H1 (cell line): ENCODE measurements at regions not wholly inside any gene's neighbourhood (a gene's known extent, or its start where the extent isn't known, plus 50 kb on each side); places are given as distances from the start of the nearest gene placed in this dataset.

Experiments used
- CTCF ChIA-PET: fragments of 300-600 bp; sonication (Branson Sonifier 250); formaldehyde crosslinking; loops from one replicate; lab custom pipeline; 2021; ENCODE audit not compliant: partially characterized antibody; lab: Charles Lee
- POLR2A ChIA-PET: fragments of 300-600 bp; sonication (Branson Sonifier 250); formaldehyde crosslinking; loops from one replicate; lab custom pipeline; 2021; ENCODE audit warnings: inconsistent platforms; ENCODE audit not compliant: partially characterized antibody; lab: Charles Lee
- DNase-seq, 2 experiments: peaks; one replicate each; pipeline versions ENCODE4 v3.0.0 to v3.0.0-alpha.2; 2010 to 2022; ENCODE audit warnings: low spot score in 2 of 2, low read depth in 1 of 2, mixed read lengths in 1 of 2
- FAIRE-seq: peaks from 2 replicates; lab custom pipeline; 2011; peaks lifted over from hg19 to GRCh38; lab: Jason Lieb, UNC
- H2AFZ ChIP-seq: 2 replicates; pipeline ENCODE4 v1.8.1; 2012; ENCODE audit warnings: low read length, inconsistent platforms
- H2AK5ac ChIP-seq: 2 replicates; pipeline ENCODE4 v1.6.1; 2013; ENCODE audit warnings: low read depth, low read length
- H2BK120ac ChIP-seq: replicated peaks from 2 replicates; pipeline ENCODE3; 2013; ENCODE audit warnings: low read depth, low read length, inconsistent platforms
- H2BK12ac ChIP-seq: 2 replicates; pipeline ENCODE4 v1.6.1; 2013; ENCODE audit warnings: low read depth, low read length
- H2BK15ac ChIP-seq: 2 replicates; pipeline ENCODE4 v1.6.1; 2013; ENCODE audit warnings: low read length
- H2BK20ac ChIP-seq: 2 replicates; pipeline ENCODE4 v1.6.1; 2013; ENCODE audit warnings: low read length
- H2BK5ac ChIP-seq: 2 replicates; pipeline ENCODE4 v1.6.1; 2013; ENCODE audit warnings: low read depth, low read length
- H3K14ac ChIP-seq: 2 replicates; pipeline ENCODE4 v1.6.1; 2013; ENCODE audit warnings: inconsistent platforms; ENCODE audit not compliant: insufficient read length
- H3K18ac ChIP-seq: 2 replicates; pipeline ENCODE4 v1.6.1; 2013; ENCODE audit warnings: low read length; ENCODE audit errors: extremely low read depth
- H3K23ac ChIP-seq: 2 replicates; pipeline ENCODE4 v1.6.1; 2013; ENCODE audit warnings: inconsistent platforms; ENCODE audit not compliant: insufficient read length
- H3K23me2 ChIP-seq: 2 replicates; pipeline ENCODE4 v1.6.1; 2013; ENCODE audit warnings: low read depth, low read length
- H3K27ac ChIP-seq: 2 replicates; pipeline ENCODE4 v1.6.1; 2011; ENCODE audit warnings: low read depth, low read length, inconsistent platforms
- H3K27me3 ChIP-seq, 4 experiments: replicated peaks in 1 of 4; 1 replicate in 1 of 4; 2 replicates in 3 of 4; pipeline versions ENCODE4 v1.6.1 to v1.8.1; 2011 to 2013; ENCODE audit warnings: low read length in 3 of 4, mild to moderate bottlenecking in 3 of 4, inconsistent platforms in 2 of 4, mixed read lengths in 2 of 4, moderate library complexity in 1 of 4; ENCODE audit not compliant: control insufficient read depth in 3 of 4, insufficient read depth in 3 of 4; ENCODE audit errors: extremely low read depth in 1 of 4
- H3K36me3 ChIP-seq, 4 experiments: 2 replicates each; pipeline versions ENCODE4 v1.6.1 to v1.8.1; 2011 to 2013; ENCODE audit warnings: mild to moderate bottlenecking in 4 of 4, low read length in 3 of 4, moderate library complexity in 2 of 4, control low read depth in 1 of 4, inconsistent platforms in 1 of 4; ENCODE audit not compliant: insufficient read depth in 4 of 4, control insufficient read depth in 2 of 4
- H3K4ac ChIP-seq: replicated peaks from 2 replicates; pipeline ENCODE3; 2013; ENCODE audit warnings: low read length, low read depth, mixed read lengths, inconsistent platforms; ENCODE audit not compliant: insufficient read length
- H3K4me1 ChIP-seq, 4 experiments: replicated peaks in 1 of 4; 1 replicate in 1 of 4; 2 replicates in 3 of 4; pipeline versions ENCODE4 v1.6.1 to v1.8.1; 2011 to 2013; ENCODE audit warnings: low read length in 3 of 4, inconsistent platforms in 2 of 4, mixed read lengths in 1 of 4; ENCODE audit not compliant: insufficient read depth in 4 of 4, control insufficient read depth in 3 of 4
- H3K4me2 ChIP-seq, 2 experiments: 2 replicates each; pipeline versions ENCODE4 v1.6.1 to v1.8.1; 2011 to 2013; ENCODE audit warnings: low read depth in 2 of 2, low read length in 2 of 2, control low read depth in 1 of 2, inconsistent platforms in 1 of 2, mild to moderate bottlenecking in 1 of 2; ENCODE audit not compliant: insufficient read depth in 1 of 2
- H3K4me3 ChIP-seq, 4 experiments: fragments of 200-600, 300-600 bp in 1 of 4; sonication (generic), shearing (Covaris generic), sonication (Bioruptor Twin) in 1 of 4; 2 replicates each; pipeline versions ENCODE4 v1.5.1 to v1.8.1; 2011 to 2016; ENCODE audit warnings: low read length in 4 of 4, low read depth in 3 of 4, control low read depth in 2 of 4, inconsistent platforms in 2 of 4, mild to moderate bottlenecking in 2 of 4, mixed read lengths in 1 of 4, moderate library complexity in 1 of 4; ENCODE audit not compliant: insufficient read depth in 2 of 4; ENCODE audit errors: extremely low read depth in 1 of 4
- H3K56ac ChIP-seq: replicated peaks from 2 replicates; pipeline ENCODE3; 2013; ENCODE audit warnings: low read depth, mild to moderate bottlenecking, mixed read lengths, low read length, inconsistent platforms; ENCODE audit not compliant: insufficient read length
- H3K79me1 ChIP-seq: 2 replicates; pipeline ENCODE4 v1.6.1; 2013; ENCODE audit warnings: low read depth, low read length, control low read depth
- H3K79me2 ChIP-seq, 2 experiments: 2 replicates each; pipeline versions ENCODE4 v1.6.1 to v1.8.1; 2012 to 2013; ENCODE audit warnings: low read length in 2 of 2, mild to moderate bottlenecking in 2 of 2, inconsistent platforms in 1 of 2; ENCODE audit not compliant: insufficient read depth in 2 of 2, control insufficient read depth in 1 of 2
- H3K9ac ChIP-seq, 4 experiments: replicated peaks in 1 of 4; 1 replicate in 1 of 4; 2 replicates in 3 of 4; pipeline versions ENCODE4 v1.6.1 to v1.8.1; 2011 to 2013; ENCODE audit warnings: low read depth in 3 of 4, low read length in 3 of 4, control low read depth in 2 of 4, mild to moderate bottlenecking in 2 of 4, moderate library complexity in 2 of 4, inconsistent platforms in 1 of 4; ENCODE audit errors: extremely low read depth in 1 of 4
- H3K9me3 ChIP-seq, 2 experiments: 2 replicates each; pipeline versions ENCODE4 v1.6.1 to v1.8.1; 2012 to 2013; ENCODE audit warnings: mild to moderate bottlenecking in 2 of 2, moderate library complexity in 2 of 2, control low read depth in 1 of 2, inconsistent platforms in 1 of 2, low read depth in 1 of 2, low read length in 1 of 2, mixed read lengths in 1 of 2; ENCODE audit not compliant: insufficient read depth in 2 of 2
- H4K20me1 ChIP-seq, 2 experiments: replicated peaks in 1 of 2; 2 replicates each; pipeline versions ENCODE3 to v1.8.1; 2011 to 2013; ENCODE audit warnings: inconsistent platforms in 2 of 2, low read length in 2 of 2, mild to moderate bottlenecking in 1 of 2; ENCODE audit not compliant: insufficient read depth in 2 of 2, control insufficient read depth in 1 of 2
- H4K5ac ChIP-seq: 2 replicates; pipeline ENCODE4 v1.6.1; 2013; ENCODE audit warnings: low read length, low read depth, mixed read lengths, inconsistent platforms; ENCODE audit not compliant: insufficient read length
- H4K8ac ChIP-seq: 2 replicates; pipeline ENCODE4 v1.8.0; 2013; ENCODE audit warnings: mild to moderate bottlenecking, moderate library complexity, low read length, inconsistent platforms; ENCODE audit not compliant: insufficient read depth; ENCODE audit errors: extremely low read depth
- H4K91ac ChIP-seq: replicated peaks from 2 replicates; pipeline ENCODE3; 2013; ENCODE audit warnings: low read length, mixed read lengths, inconsistent platforms; ENCODE audit not compliant: insufficient read length
- CTBP2 ChIP-seq: IDR thresholded peaks from 2 replicates; pipeline ENCODE4 v1.7.0; 2011; ENCODE audit warnings: borderline replicate concordance, mild to moderate bottlenecking, moderate library complexity, mixed read lengths, low read length; ENCODE audit not compliant: insufficient read depth, insufficient read length
- SAP30 ChIP-seq: fragments of 300-600 bp; sonication (generic); IDR thresholded peaks from 2 replicates; pipeline ENCODE4 v1.7.1; 2012; ENCODE audit warnings: low read length, moderate library complexity, mild to moderate bottlenecking, inconsistent platforms; ENCODE audit not compliant: insufficient read depth, insufficient replicate concordance

GRCh38 chr18:4921548-4921947, 275.5 kb downstream of the AKAIN1 start:
- Histone ChIP-seq H3K18ac (no peak overlapping the region), H3K4me1 (no peaks in the 10 kb centered on the region), H3K27me3 (no peaks in the 10 kb centered on the region), H2BK5ac (no peak overlapping the region), H3K27ac (no peak overlapping the region), H3K79me1 (no peaks in the 10 kb centered on the region), H3K4me3 (no peak overlapping the region), H3K9ac (no peak overlapping the region), H3K14ac (no peak overlapping the region), H3K4ac (no peak overlapping the region), H2BK12ac (no peak overlapping the region), H3K79me2 (no peaks in the 10 kb centered on the region), H3K36me3 (no peaks in the 10 kb centered on the region), H2BK120ac (no peak overlapping the region), H2AFZ (no peak overlapping the region), H3K9me3 (no peaks in the 10 kb centered on the region; a peak in 1 of 4 replicates), H4K91ac (no peak overlapping the region), H2BK20ac (no peak overlapping the region), H3K23me2 (no peaks in the 10 kb centered on the region), H4K5ac (no peak overlapping the region), H3K56ac (no peak overlapping the region), H3K23ac (no peak overlapping the region), H4K20me1 (no peaks in the 10 kb centered on the region), H4K8ac (no peak overlapping the region)
- FAIRE-seq (no peak), DNase-seq (no peak)
- POLR2A ChIA-PET: no interaction called here
- CTCF ChIA-PET: no interaction called here
- TF ChIP-seq CTBP2: no peak
- TF ChIP-seq SAP30: no peak
- TF ChIP-seq, all 59 proteins: peak for 0
- no peak overlapping the region for H2BK15ac ChIP-seq
- no peak overlapping the region for H2AK5ac ChIP-seq
- no peak overlapping the region for H3K4me2 ChIP-seq
